ENCODE measurements at regions not wholly inside any gene's neighbourhood (a gene's known extent, or its start where the extent isn't known, plus 50 kb on each side); places are given as distances from the start of the nearest gene placed in this dataset.
"Not testable (repeated sequence)": the region's sequence is repeated elsewhere in the genome, so short reads cannot be mapped to it uniquely, and the experiment has no call there.

GRCh38 chr17:27095821-27096220, 198.1 kb upstream of the WSB1 start:
- not testable (repeated sequence) for DNase-seq

GRCh38 chr17:27099266-27099665, 194.6 kb upstream of the WSB1 start:
- DNase-seq = not testable (repeated sequence)

GRCh38 chr17:27104605-27105221, 189.2 kb upstream of the WSB1 start:
- not testable (repeated sequence) for DNase-seq

GRCh38 chr17:27105636-27106035, 188.3 kb upstream of the WSB1 start:
- DNase-seq = no peak

- DNase-seq = no peak
Measured at GRCh38 chr17:27106347-27106981, 187.4 kb upstream of the WSB1 start.

GRCh38 chr17:27106982-27107360, 186.9 kb upstream of the WSB1 start:
- DNase-seq = no peak

DNA sequence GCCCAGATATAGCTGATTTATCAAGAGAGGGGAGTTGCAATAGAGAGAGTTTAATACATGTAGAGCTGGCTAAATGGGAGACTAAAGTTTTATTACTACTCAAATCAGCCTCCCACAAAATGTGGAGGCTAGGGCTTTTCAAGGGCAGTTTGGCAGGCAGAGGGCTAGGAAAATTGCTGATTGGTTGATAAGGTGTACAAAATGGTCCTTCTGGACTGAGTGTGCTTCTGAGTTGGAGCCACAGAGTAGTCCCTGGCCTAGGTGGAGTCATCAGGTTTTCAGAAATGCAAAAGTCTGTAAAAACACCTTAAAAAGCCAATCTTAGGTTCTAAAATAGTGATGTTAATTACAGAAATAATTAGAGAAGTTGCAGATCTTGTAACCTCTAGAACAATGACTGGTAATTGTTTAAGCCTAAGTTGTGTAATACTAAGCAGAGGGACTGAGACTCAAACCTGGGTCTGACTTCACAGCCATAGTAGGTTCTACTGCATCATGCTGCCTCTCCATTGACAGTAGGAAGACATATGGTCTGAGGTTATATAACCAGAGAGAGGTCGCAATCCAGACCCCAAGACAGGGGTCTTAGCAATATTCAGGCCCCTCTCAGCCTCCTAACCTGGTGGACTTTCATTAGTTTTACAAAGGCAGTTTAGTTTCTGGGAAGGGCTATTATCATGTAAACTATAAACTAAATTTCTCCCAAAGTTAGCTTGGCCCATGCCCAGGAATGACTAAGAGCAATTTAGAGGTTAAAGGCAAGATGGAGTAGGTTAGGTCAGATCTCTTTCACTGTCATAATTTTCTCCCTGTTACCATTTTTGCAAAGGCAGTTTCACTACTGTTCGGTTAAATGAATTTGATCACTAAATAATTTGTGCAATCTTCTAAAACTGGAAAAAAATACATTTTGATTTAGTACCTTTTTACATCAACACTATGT, 186.3 kb upstream of the WSB1 start:
- DNase-seq = not testable (repeated sequence)

DNA sequence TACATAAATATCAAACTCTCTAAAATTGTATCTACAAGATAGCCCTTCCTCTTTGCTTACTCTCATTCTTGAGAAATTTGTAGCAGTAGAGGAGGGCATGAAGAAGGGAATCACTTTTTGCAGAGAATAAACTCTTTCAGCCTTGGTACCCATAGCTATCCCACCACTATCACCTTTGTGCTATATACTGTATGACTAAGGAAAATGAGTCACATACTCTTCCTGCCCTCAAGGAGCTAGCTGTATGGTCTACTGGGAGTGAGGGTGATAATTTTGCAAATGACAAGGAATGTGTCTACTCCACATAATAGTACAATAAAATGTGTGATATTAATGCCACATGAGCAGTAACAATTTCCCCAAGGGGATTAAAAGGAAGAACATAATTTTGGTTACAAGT, 184.6 kb upstream of the WSB1 start:
- no peak for DNase-seq

DNA sequence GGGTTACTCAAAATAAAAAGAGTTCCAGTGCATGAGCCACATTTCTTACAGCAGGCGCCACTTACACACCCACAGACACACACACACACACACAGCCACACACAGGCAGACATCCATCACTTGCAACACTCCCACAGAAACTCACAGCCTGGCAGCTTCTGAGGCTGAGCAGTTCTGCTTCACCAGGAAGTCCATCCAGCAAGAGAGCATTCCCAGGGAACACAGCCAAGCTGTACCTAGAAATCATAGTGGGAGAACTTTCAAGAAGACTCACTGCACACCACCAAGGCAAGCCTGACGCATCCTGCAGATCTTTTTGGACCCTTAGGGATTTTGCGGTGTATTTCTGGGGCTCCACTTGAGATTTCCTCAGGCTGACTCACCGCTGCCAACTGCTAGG, 140.9 kb upstream of the WSB1 start:
- no peak for DNase-seq

DNA sequence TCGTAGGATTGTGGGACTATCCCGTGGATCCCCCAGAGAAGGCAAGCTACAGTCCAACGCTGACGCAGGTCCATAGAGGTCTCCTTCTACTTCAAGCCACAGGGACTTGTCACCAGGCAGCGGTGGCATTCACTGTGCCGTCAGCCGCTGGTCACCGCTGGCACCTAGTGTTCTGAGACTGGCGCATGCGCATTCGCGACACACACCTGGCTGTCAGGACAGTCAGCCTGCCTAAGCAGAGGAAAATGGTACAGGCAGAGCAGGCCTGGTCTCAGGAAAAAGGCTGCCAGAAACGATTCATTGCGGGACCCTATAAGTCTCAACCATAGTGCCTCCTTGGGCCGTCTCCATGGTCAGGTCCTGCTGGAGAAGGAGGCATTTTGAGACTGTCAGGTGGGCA, 138.0 kb upstream of the WSB1 start:
- no peak for DNase-seq

DNA sequence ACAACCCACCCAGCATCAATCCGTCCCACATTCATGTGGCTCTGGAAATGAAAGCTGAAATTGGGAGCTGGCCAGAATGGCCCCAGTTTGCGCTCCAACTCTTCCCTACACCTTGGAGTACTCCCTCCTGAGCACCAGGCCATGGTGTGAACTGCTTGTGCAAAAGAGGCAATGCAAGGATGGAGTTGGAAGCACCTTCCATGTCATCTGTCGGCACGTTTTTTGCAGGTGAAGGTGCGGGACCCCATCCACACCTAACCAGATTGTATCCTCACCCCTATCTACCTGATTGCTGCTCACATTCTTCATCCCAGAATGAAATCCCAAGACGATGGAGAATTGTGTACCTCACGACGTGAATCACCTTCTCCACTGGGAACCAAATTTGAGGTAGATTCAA, 136.6 kb upstream of the WSB1 start:
- DNase-seq = no peak

GRCh38 chr17:27157898-27158297, 136.0 kb upstream of the WSB1 start:
- no peak for DNase-seq

DNA sequence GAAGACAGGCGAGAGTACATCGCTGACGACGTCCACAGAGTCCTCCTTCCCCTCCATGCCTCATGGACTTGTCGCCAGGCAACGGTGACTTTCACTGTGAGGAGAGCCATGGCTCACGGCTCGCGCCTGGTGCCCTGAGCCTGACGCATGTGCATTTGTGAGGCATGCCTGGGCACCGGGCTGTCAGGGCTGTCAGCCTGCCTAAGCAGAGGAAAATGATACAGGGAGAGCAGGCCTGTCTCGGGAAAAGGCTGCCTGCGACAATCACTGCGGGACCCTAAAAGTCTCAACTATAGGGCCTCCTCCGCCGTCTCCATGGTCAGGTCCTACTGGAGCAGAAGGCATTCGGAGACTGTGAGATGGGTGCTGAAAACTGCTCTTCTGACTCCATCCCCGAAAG, 135.5 kb upstream of the WSB1 start:
- DNase-seq = no peak

- DNase-seq = no peak
Measured at GRCh38 chr17:27180322-27180721, 113.6 kb upstream of the WSB1 start.

DNA sequence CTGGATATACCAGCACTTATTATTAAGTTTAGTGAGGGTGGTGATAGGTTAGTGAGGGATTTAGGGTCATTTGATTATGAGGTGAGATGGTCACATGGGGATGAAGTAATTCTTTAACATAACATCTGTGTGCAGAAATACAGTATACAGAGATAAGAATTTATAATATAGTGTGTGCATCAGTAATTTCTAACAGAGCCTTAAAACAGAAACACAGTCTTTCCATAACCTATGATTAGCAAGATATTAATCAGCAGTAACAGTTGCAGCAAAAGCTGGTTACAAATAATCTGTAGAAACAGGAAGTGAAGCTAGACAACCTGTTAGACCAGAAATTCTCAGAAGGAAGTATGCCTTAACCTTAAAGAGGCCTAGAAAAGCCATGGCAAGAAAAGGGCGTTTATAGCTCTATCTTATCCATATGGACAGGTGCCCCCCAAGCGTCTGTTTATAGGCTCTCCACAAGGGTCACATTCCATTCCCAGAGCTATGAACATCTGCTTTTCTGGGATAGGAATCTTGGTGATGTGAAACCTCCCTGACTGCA, 112.5 kb upstream of the WSB1 start:
- DNase-seq = not testable (repeated sequence)

DNA sequence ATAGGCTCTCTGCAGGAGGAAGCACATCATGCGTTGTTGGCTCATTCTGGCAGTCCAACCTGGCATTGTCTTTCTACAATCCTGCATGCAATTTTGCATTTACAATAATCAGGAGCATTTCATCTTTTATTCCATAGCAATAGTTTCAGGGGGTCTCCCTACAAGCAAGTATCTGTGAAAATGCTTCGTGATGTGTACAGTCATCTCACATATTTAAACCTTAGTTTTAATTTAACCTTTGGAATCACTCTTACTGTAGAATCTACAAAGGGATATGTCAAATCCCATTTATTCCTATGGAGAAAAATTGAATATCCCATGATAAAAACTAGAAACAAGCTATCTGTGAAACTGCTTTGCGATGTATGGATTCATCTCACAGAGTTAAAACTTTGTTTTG, 112.0 kb upstream of the WSB1 start:
- no peak for DNase-seq

- DNase-seq = peak in 1 of 2 experiments; percentile 16
Measured at GRCh38 chr17:27197505-27197904, 96.4 kb upstream of the WSB1 start.

DNA sequence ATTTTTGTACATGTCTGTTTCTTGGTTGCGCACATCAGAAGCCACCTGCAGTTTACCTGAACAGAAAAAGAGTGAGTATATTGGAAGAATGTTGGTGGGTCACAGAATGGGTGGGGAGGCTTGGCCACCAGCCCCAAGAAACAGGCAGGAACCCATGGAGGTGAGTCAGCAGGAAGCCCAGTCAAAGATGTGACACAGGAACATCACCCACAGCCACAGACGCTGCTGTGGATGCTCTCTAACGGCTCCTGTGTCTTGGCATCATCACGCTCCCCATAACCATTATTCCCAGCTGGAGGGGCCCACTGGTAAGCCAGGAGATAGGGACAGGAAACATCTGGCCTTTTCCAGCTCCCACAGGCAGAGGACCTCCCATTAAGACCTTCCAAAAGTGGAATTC, 94.0 kb upstream of the WSB1 start:
- no peak for DNase-seq

- DNase-seq = no peak
Measured at GRCh38 chr17:27200476-27200875, 93.4 kb upstream of the WSB1 start.

- DNase-seq = no peak
Measured at GRCh38 chr17:27203241-27203640, 90.7 kb upstream of the WSB1 start.

DNA sequence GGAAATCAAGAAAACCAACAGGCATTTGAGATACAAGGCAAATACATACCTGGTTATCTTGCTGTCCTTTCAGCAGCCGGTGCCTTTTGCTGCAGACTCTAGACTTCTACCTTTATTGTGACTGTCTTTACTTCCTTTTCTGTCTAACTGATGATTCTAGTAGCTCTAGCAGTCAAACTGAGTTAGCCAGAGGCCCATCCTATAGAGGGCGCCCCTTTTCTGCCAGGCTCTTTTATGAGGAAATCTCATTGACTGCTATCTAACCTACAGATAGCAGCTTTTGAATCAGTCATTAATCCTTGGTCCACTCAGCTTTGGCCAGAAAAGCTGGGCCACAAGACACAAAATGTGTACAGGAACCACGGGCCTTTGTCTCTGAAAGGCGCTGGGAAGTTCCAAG, 87.5 kb upstream of the WSB1 start:
- DNase-seq = peak in 1 of 2 experiments; percentile 27

- DNase-seq = peak; percentile 25 to 80
Measured at GRCh38 chr17:27207073-27207513, 86.8 kb upstream of the WSB1 start.

- DNase-seq = not testable (repeated sequence)
Measured at GRCh38 chr17:27208370-27208769, 85.5 kb upstream of the WSB1 start.

- no peak for DNase-seq
Measured at GRCh38 chr17:27209316-27209715, 84.6 kb upstream of the WSB1 start.

All from SW 1271 (cell line).